Bronchial epithelial cell (primary cell): ENCODE measurements at regions not wholly inside any gene's neighbourhood (a gene's known extent, or its start where the extent isn't known, plus 50 kb on each side); places are given as distances from the start of the nearest gene placed in this dataset.

Experiments used
- DNase-seq: peaks from one replicate; pipeline ENCODE4 v3.0.0-alpha.2; 2010; ENCODE audit warnings: low read depth
- FAIRE-seq: peaks from 2 replicates; lab custom pipeline; 2011; peaks lifted over from hg19 to GRCh38; lab: Jason Lieb, UNC
- H3K27me3 ChIP-seq: 2 replicates; pipeline ENCODE4 v1.5.1; 2011; ENCODE audit warnings: low read length; ENCODE audit not compliant: control insufficient read depth, insufficient read depth
- H3K36me3 ChIP-seq: 2 replicates; pipeline ENCODE4 v1.5.1; 2011; ENCODE audit warnings: low read length; ENCODE audit not compliant: control insufficient read depth, insufficient read depth
- H3K4me3 ChIP-seq: 2 replicates; pipeline ENCODE4 v1.5.1; 2011; ENCODE audit warnings: mild to moderate bottlenecking, low read depth, low read length, control low read depth
- CTCF ChIP-seq: IDR thresholded peaks from 2 replicates; pipeline ENCODE4 v1.5.1; 2011; ENCODE audit warnings: mild to moderate bottlenecking, moderate library complexity, low read length, control low read depth, inconsistent platforms; ENCODE audit not compliant: insufficient read depth, severe bottlenecking

GRCh38 chr17:72022328-72023275, 98.2 kb upstream of the SOX9 start:
- no peak for TF ChIP-seq CTCF
- Histone ChIP-seq H3K27me3 (no peaks in the 10 kb centered on the region), H3K36me3 (no peaks in the 10 kb centered on the region), H3K4me3 (no peak overlapping the region)
- FAIRE-seq = no peak
- DNase-seq = no peak

DNA sequence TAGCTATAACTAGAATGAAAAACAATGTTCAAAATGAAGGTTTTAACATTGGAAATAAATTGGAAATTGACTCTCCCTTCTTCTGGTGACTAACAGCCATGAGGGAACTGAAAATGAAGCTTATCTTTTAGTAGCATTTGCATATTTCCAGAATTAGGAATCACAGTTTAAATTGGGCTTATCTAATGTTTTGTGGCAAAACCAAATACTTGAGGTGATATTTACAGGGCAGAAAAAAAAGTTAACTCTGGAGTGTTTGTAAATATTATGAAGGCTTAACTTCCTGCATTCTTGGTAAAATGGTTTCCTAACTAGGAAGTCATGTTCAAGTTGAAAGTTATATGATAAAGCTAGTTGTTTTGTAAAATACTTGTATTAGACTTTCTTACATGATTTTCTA, 96.4 kb upstream of the SOX9 start:
- DNase-seq = no peak
- no peak overlapping the region for H3K4me3 ChIP-seq
- no peaks in the 10 kb centered on the region for H3K36me3 ChIP-seq
- FAIRE-seq = no peak
- H3K27me3 ChIP-seq = no peaks in the 10 kb centered on the region
- no peak for TF ChIP-seq CTCF

- FAIRE-seq (no peak), DNase-seq (no peak)
- Histone ChIP-seq H3K4me3 (no peak overlapping the region), H3K27me3 (no peaks in the 10 kb centered on the region), H3K36me3 (no peaks in the 10 kb centered on the region)
- TF ChIP-seq CTCF = no peak
Measured at GRCh38 chr17:72025113-72025512, 95.7 kb upstream of the SOX9 start.

DNA sequence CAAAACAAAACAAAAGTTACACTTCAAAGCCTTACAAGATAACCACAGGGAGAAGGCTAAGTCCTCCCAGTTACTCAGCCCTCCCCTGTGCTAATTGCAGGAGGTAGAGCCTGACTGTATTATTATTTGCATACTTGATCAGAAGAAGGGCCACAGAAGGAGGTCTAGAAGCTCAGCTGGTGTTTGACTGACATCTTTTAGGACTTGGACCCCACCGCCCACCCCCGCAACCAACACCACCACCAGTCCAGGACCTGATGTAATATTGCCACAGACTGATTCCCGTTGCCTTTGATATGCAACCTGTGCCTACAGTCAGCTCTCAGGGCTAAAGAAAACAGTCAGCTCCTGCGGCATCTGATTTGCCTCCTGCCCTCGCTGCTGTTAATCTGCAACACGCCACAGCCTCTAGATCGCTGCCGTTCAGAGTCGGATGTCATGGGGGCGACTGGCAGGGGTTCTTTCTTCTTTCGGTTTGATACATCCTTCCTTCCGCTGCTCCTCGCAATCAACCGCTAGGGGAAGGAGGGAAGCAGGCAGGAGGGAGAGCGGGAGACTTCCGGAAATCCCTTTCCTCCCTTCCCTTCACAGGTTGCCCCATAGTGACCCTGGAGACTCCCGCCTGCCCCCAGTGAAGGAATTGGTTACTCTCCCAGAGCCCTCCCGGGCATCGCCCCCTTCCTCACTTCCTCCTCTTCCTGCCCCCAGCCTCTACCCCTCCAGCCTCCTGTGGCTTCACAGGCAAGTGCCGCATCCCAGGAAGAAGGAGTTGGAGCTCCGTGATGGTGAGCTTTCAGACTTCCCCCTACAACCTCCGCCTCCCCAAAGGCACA, 90.5 kb upstream of the SOX9 start:
- no peaks in the 10 kb centered on the region for H3K36me3 ChIP-seq
- no peak for FAIRE-seq
- peak overlapping the region; percentile 50 for H3K4me3 ChIP-seq
- no peaks in the 10 kb centered on the region for H3K27me3 ChIP-seq
- peak; percentile 66 for TF ChIP-seq CTCF
- peak; percentile 28 for DNase-seq

DNA sequence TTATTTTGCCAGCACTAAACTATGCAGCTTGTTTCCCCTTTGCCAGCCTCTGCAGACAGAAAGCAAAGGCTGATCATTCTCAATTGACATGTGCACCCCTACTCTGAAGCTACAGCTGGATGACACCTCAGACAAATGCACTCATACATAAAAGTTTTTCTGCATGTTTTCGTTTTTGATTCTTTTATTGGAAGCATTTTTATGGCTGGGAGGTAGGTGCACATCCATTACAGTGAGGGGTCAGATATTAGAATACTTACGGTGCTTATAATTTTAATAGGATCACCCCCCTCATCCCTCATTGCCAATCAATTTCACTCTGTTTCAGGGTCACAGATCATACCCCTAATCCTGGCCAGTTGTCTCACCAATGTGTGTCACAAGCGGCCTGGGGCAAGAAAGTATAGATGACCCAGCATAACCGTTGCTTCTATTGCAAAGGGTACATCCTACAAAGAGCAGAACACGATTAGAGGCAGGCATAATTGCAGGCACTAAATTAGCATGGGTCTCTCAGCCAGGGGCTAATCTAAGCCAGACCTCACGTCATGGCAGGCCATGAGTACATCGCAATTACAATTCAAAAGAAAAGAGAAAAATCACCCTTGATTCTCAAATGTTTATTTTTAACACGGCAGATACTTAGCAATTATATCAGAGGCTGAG, 89.5 kb upstream of the SOX9 start:
- Histone ChIP-seq H3K36me3 (no peaks in the 10 kb centered on the region), H3K4me3 (no peak overlapping the region), H3K27me3 (no peaks in the 10 kb centered on the region)
- FAIRE-seq = peak; percentile 36
- DNase-seq = no peak
- TF ChIP-seq CTCF = no peak
